Large intestine (tissue), 3 donors: ENCODE measurements at regions not wholly inside any gene's neighbourhood (a gene's known extent, or its start where the extent isn't known, plus 50 kb on each side); places are given as distances from the start of the nearest gene placed in this dataset.

ENCODE experiments used
- DNase-seq, 2 donors: peaks; one replicate each; pipeline versions ENCODE4 v3.0.0 to v3.0.0-alpha.2; 2013
- H3K27ac ChIP-seq: one replicate; pipeline ENCODE4 v1.5.1; 2013; ENCODE audit warnings: low read length
- H3K27me3 ChIP-seq: 2 replicates; pipeline ENCODE4 v1.6.1; 2013; ENCODE audit warnings: low read length; ENCODE audit not compliant: control insufficient read depth, insufficient read depth
- H3K36me3 ChIP-seq: 2 replicates; pipeline ENCODE4 v1.6.1; 2013; ENCODE audit warnings: low read length; ENCODE audit not compliant: control insufficient read depth, insufficient read depth
- H3K4me1 ChIP-seq: one replicate; pipeline ENCODE4 v1.6.1; 2013; ENCODE audit warnings: low read length; ENCODE audit not compliant: control insufficient read depth, insufficient read depth
- H3K4me3 ChIP-seq: one replicate; pipeline ENCODE4 v1.5.1; 2013; ENCODE audit warnings: low read length
- H3K9me3 ChIP-seq: one replicate; pipeline ENCODE4 v1.6.1; 2013; ENCODE audit warnings: mild to moderate bottlenecking, low read depth, low read length, moderate library complexity; ENCODE audit not compliant: control insufficient read depth
- WGBS: methylation state at CpG from one replicate; pipeline ENCODE4 v1.1.5; 2013; ENCODE audit warnings: low lambda C conversion rate; ENCODE audit not compliant: insufficient coverage; 5-methylcytosine and 5-hydroxymethylcytosine counted together

DNA sequence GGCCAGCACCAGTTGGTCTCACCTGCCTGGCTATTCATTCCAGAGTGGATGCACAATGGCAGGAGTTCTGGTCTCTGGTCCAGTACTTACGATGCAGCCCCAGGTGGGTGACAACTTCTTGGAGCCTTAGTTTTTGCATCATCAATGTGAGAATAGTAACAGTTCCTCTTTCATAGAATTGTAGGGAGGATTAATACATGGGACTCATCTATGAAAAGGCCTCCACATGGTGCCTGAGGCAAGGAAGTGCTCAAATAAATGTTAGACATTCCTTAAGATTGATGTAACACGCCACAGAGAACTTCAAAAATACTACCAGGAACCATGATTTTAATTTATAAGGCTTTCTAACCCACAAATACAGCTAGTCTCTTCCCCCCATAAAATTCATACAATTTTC is 120.1 kb upstream of the CHST15 start:
- H3K9me3 ChIP-seq = no peaks in the 10 kb centered on the region
- no peak for DNase-seq
- no CpG with 5 or more reads among the region's 2 CpGs for WGBS

DNA sequence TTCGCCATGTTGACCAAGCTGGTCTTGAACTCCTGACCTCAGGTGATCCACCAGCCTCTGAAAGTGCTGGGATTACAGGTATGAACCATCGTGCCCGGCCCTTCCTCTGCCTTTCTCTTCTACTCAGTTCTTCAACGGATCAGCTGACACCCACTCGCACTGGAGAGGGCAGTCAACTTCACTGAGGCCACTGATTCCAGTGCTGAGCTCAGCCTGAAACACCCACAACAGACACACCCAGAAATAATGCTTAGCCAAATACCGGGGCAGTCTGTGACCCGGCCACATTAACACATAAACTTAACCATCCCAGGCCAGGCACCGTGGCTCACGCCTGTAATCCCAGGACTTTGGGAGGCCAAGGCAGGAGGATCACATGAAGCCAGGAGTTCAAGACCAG is 119.3 kb upstream of the CHST15 start:
- no peak overlapping the region for H3K27ac ChIP-seq
- no peaks in the 10 kb centered on the region for H3K36me3 ChIP-seq
- no peak overlapping the region for H3K4me3 ChIP-seq
- DNase-seq = no peak
- H3K9me3 ChIP-seq = no peaks in the 10 kb centered on the region
- no peaks in the 10 kb centered on the region for H3K27me3 ChIP-seq
- WGBS = no CpG with 5 or more reads among the region's 9 CpGs
- no peaks in the 10 kb centered on the region for H3K4me1 ChIP-seq

More for the DNA sequence above, 120.1 kb upstream of the CHST15 start:
- H3K36me3 ChIP-seq = no peaks in the 10 kb centered on the region
- H3K4me3 ChIP-seq = no peak overlapping the region
- H3K27ac ChIP-seq = no peak overlapping the region
- no peaks in the 10 kb centered on the region for H3K27me3 ChIP-seq
- no peaks in the 10 kb centered on the region for H3K4me1 ChIP-seq

DNA sequence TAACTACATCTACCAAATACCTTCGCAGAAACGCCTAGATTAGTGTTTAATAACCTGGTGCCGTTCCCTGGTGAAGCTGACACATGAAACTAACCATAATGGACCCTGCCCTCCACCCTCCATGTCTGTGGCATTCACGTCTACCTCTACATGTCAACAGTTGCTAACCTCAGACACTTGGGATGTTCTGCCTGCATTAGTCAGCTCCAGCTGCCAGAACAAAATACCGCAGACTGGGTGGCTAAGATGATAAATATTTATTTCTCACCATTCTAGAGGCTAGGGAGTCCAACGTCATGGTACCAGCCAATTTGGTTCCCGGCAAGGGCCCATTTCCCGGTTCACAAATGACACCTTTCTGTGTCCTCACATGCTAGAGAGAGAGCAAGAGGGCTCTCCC is 118.5 kb upstream of the CHST15 start:
- H3K36me3 ChIP-seq = no peaks in the 10 kb centered on the region
- no peaks in the 10 kb centered on the region for H3K9me3 ChIP-seq
- H3K27me3 ChIP-seq = no peaks in the 10 kb centered on the region
- H3K4me1 ChIP-seq = no peaks in the 10 kb centered on the region
- WGBS = no CpG with 5 or more reads among the region's 8 CpGs
- H3K4me3 ChIP-seq = no peak overlapping the region
- no peak overlapping the region for H3K27ac ChIP-seq
- no peak for DNase-seq

DNA sequence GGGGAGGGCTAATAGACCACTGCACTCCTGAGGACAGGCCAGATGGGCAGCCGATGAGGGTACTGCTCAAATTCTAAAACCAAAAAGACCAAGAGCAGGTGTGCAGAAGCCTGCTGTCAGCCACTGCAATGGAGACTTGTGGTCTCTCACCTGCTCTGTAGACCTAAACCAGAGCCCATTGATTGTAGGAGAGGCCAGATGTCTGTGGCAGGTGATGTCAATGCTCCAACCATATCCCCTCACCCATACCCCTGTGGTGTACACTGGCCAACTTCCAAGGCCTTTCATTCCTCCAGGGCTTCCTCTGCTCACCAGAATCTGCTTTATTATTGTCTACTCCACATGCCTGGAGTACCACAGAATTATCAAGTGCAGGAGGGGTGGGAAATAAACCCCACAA is 116.9 kb upstream of the CHST15 start:
- Histone ChIP-seq H3K9me3 (no peaks in the 10 kb centered on the region), H3K4me1 (no peaks in the 10 kb centered on the region), H3K36me3 (no peaks in the 10 kb centered on the region), H3K27ac (no peak overlapping the region), H3K27me3 (no peaks in the 10 kb centered on the region), H3K4me3 (no peak overlapping the region)
- WGBS = no CpG with 5 or more reads among the region's 1 CpG
- DNase-seq = no peak

DNA sequence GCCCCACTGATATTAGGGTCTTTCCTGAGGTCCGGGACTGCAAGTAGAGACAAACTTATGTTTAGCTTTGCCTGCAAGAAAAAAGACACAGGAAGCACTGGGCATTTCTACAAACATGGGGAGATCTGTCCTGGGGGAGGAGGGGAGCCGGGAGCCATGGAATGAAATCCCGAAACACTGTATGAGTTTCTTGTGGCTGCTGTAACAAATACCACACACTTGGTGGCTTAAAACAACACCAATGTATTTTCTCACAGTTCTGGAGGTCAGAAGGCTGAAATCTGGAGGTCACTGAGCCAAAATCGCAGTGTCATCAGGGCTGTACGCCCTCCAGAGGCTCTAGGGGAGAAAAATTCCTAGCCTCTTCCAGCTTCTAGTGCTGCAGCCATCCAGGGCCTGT is 114.0 kb upstream of the CHST15 start:
- no peaks in the 10 kb centered on the region for H3K9me3 ChIP-seq
- no peaks in the 10 kb centered on the region for H3K27me3 ChIP-seq
- H3K27ac ChIP-seq = no peak overlapping the region
- no peak overlapping the region for H3K4me3 ChIP-seq
- H3K36me3 ChIP-seq = no peaks in the 10 kb centered on the region
- WGBS = no CpG with 5 or more reads among the region's 5 CpGs
- H3K4me1 ChIP-seq = no peaks in the 10 kb centered on the region
- no peak for DNase-seq

DNA sequence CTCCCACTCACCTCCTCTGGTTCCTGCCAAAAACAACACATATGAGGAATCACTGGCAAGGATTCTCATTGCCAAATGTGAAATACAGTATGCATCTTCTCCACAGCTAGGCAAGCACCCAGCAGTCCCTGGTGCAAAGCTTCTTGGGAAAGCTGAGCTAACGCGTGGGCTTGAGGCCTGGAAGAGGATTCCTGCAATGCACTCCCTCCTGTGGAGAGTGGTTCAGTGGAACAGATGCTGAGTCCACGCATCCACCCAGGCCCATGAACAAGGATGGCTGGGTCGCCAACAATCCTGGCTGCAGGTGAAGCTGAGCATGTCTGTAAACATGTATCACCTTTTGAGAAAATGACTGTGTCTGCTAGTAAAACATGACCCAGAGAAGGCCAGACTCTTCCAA is 113.2 kb upstream of the CHST15 start:
- H3K9me3 ChIP-seq = no peaks in the 10 kb centered on the region
- no peaks in the 10 kb centered on the region for H3K36me3 ChIP-seq
- no CpG with 5 or more reads among the region's 4 CpGs for WGBS
- no peak overlapping the region for H3K27ac ChIP-seq
- H3K4me1 ChIP-seq = no peaks in the 10 kb centered on the region
- peak in 1 of 2 donors; percentile 23 for DNase-seq
- no peaks in the 10 kb centered on the region for H3K27me3 ChIP-seq
- no peak overlapping the region for H3K4me3 ChIP-seq

DNA sequence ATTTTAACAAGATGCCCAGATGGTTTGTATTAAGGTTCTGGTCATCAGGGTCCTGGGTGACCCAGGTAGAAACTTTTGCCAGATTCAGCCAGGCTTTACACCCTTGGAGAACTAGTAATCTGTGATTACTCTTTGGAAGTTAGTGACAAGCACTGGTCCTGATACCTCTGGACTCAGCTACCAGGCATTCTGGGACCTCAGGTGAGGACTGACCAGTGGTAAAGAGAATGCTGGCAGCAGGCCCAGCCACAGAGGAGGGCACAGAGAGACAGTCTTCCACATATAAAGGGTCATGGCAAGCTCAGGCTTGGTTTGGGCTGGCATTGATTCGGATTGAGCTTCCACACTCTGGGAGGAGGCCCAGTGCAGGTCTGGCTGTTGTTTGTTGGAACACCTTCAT is 112.0 kb upstream of the CHST15 start:
- no peak for DNase-seq
- H3K27me3 ChIP-seq = no peaks in the 10 kb centered on the region
- H3K36me3 ChIP-seq = no peaks in the 10 kb centered on the region
- WGBS = no CpG with 5 or more reads among the region's 1 CpG
- H3K4me3 ChIP-seq = no peak overlapping the region
- H3K27ac ChIP-seq = no peak overlapping the region
- no peaks in the 10 kb centered on the region for H3K9me3 ChIP-seq
- no peaks in the 10 kb centered on the region for H3K4me1 ChIP-seq

DNA sequence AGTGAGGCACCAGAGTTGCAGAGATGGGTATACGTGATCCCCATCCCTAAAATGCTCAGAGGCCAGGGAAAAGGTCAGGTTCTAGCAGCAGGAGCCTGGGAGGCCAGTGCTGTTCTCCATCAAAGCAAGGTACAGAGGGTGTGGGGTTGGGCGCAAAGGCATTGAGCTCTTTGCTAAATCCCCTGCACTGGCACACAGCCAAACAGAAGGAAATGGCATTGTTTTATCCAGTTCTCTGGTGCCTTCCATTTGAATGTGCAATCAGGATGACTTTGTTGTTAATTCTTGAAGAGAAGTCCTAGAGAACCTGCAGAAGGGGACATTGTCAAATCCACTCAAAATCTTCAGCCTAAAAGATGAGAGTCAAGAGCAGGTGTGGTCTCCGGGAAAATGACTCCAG is 111.3 kb upstream of the CHST15 start:
- no peak overlapping the region for H3K4me3 ChIP-seq
- no peaks in the 10 kb centered on the region for H3K4me1 ChIP-seq
- no peaks in the 10 kb centered on the region for H3K27me3 ChIP-seq
- no peaks in the 10 kb centered on the region for H3K9me3 ChIP-seq
- no peaks in the 10 kb centered on the region for H3K36me3 ChIP-seq
- no peak for DNase-seq
- WGBS = 100% methylated on average over 1 of the region's 3 CpGs
- no peak overlapping the region for H3K27ac ChIP-seq

DNA sequence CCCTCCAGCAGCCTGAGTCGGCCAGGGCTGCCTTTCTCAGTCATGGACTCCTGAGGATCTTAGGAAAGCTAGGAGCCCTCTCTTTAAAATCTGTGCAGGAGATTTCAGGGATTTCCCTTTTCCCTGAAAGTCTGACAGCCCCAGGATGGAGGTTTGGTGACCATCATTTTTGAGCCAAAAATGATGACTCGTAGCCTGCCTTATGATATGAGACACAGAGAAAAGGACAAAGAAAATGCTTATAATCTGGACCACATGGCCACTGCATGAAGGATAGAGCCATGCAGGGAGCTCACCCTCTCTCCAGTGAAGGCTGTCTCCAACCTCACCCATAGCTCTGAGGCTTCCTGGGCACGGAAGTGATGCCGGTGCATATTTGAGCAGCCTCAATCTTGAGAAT is 106.6 kb upstream of the CHST15 start:
- Histone ChIP-seq H3K9me3 (no peaks in the 10 kb centered on the region), H3K27ac (no peak overlapping the region), H3K27me3 (no peaks in the 10 kb centered on the region), H3K36me3 (no peaks in the 10 kb centered on the region), H3K4me1 (no peaks in the 10 kb centered on the region), H3K4me3 (no peak overlapping the region)
- no peak for DNase-seq
- no CpG with 5 or more reads among the region's 4 CpGs for WGBS

DNA sequence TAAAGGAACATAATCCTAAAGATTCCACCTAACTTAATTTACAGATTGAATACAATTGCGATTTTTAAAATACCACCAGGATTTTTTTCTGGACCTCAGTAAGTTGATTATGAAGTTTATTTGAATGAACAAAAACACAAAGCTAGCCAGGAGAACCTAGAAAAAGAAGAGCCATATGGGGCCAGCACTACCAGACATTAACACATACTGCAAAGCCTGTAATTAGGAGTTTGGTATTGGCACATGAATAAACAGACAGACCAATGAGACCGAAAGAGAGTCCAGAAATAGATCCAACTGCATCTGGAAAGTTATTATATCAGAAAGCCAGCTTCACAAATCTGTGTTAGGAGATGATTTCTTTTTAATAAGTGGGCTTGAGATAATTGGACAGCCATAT is 105.5 kb upstream of the CHST15 start:
- no CpG with 5 or more reads among the region's 2 CpGs for WGBS
- Histone ChIP-seq H3K27ac (no peak overlapping the region), H3K9me3 (no peaks in the 10 kb centered on the region), H3K27me3 (no peaks in the 10 kb centered on the region), H3K36me3 (no peaks in the 10 kb centered on the region), H3K4me1 (no peaks in the 10 kb centered on the region), H3K4me3 (no peak overlapping the region)
- DNase-seq = no peak

DNA sequence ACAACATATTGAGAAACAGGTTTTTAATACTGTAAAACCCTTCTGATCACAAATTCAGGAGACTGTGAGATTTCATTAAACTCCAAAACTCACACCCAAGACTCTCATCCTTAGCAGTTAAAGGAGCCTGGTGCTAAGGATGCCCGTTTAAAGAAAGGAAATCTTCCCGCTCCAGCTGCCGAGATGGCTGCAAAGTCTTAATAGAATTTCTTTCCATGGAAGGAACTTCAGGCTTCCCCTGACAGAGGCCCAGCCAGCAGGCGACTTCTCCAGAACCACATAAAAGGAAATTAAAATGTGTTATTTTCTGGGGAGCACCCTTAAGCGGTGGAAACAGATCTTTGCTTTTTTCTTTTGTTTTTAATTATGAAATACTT is 104.7 kb upstream of the CHST15 start:
- Histone ChIP-seq H3K27ac (no peak overlapping the region), H3K4me3 (no peak overlapping the region), H3K9me3 (no peaks in the 10 kb centered on the region), H3K36me3 (no peaks in the 10 kb centered on the region), H3K27me3 (no peaks in the 10 kb centered on the region), H3K4me1 (no peaks in the 10 kb centered on the region)
- 67% methylated on average over 2 of the region's 5 CpGs for WGBS
- DNase-seq = no peak
